ENCODE measurements at regions not wholly inside any gene's neighbourhood (a gene's known extent, or its start where the extent isn't known, plus 50 kb on each side); places are given as distances from the start of the nearest gene placed in this dataset.

DNA sequence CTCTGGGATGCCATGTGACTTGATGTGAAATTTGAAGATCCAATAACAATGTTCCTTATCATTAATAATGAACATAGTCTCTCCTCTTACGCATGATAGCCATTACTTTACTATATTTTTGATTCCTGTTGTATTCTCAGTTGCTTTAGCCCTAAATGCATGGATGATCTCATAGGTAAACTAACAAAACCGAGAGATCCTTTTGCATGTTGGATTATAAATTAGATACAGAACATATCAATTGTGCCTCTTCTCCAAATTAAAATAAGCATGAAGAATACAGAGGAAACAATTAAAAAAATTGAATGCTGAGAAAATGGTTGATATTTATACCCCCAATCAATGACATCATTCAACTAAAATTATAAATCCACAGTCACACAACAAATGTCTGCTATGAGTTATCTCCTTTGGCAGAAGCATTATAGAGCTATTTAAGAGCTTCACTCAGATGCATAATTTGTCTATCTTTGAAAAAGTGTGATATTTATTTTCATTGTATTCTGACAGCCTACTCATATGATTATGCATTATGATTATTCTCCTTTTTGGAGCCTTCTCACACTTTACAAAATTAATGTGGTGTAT is 386.4 kb upstream of the STXBP6 start:
- WGBS, 2 donors: 76 to 84% methylated on average over 2 of the region's 2 CpGs
- Histone ChIP-seq H3K36me3 (no peaks in the 10 kb centered on the region), H3K27me3 (no peaks in the 10 kb centered on the region), H3K4me3 (no peak overlapping the region), H3K4me1 (no peaks in the 10 kb centered on the region), H3K27ac (no peak overlapping the region), H3K9me3 (peaks cover 0 to 2% (median 0%) of the 10 kb centered on the region in 4 donors)
- DNase-seq (ENCODE audit: low spot score in 2 of 2): no peak
- no peak for TF ChIP-seq POLR2A (IDR thresholded peaks at IDR 0.05)
- TF ChIP-seq, protein P1, sequence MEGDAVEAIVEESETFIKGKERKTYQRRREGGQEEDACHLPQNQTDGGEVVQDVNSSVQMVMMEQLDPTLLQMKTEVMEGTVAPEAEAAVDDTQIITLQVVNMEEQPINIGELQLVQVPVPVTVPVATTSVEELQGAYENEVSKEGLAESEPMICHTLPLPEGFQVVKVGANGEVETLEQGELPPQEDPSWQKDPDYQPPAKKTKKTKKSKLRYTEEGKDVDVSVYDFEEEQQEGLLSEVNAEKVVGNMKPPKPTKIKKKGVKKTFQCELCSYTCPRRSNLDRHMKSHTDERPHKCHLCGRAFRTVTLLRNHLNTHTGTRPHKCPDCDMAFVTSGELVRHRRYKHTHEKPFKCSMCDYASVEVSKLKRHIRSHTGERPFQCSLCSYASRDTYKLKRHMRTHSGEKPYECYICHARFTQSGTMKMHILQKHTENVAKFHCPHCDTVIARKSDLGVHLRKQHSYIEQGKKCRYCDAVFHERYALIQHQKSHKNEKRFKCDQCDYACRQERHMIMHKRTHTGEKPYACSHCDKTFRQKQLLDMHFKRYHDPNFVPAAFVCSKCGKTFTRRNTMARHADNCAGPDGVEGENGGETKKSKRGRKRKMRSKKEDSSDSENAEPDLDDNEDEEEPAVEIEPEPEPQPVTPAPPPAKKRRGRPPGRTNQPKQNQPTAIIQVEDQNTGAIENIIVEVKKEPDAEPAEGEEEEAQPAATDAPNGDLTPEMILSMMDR (IDR thresholded peaks at IDR 0.05): no peak
- TF ChIP-seq EP300 (IDR thresholded peaks at IDR 0.05): no peak

DNA sequence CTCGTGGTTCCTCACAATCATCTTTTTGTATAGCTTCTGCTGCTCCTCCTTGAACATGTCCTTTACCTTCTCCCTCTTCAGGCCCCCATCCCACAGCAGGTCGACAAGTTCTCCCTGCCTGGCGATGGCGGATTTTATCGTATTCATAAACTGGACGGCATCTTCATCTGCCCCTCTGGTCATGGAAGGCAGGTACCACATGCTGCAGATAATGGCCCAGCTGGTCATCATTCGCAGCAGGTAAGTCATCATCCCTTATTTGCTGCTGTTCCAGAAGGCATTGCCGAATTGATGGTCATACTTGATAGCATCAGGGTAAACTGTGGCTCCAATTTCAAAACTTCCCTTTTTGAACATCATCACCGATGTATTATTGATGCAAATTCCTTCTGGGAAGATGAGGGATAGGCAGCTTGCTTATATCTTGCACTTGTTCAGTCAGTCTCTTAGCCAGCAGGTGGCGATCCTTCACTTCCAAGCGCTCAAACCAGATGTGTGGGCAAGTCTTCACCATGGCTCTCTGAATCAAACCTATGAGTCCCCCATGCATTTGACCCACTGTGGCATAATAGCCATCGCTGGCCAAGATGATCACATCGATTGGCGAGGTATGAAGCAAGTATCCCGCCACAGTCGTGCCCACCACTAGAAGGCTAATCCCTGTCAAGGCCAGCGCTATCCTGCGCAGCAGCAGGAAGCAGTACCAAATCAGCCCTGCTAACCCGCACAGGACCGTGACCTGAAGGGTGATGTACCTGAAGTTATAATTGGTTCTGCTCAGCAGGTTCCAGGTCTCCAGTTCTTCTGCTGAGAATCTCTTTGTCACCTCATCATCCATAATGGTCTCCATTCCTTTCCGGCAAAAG is 381.5 kb upstream of the STXBP6 start:
- no peaks in the 10 kb centered on the region for H3K4me1 ChIP-seq
- H3K27me3 ChIP-seq: no peaks in the 10 kb centered on the region
- TF ChIP-seq POLR2A (IDR thresholded peaks at IDR 0.05) (no peak), EP300 (IDR thresholded peaks at IDR 0.05) (no peak)
- TF ChIP-seq, protein P1 (IDR thresholded peaks at IDR 0.05): no peak
- no peak overlapping the region for H3K27ac ChIP-seq
- peaks cover 0 to 3% (median 0%) of the 10 kb centered on the region in 4 donors for H3K9me3 ChIP-seq
- 85 to 88% methylated on average over 21 of the region's 21 CpGs for WGBS, 2 donors
- peak in 1 of 2 donors; percentile 9 for DNase-seq (ENCODE audit: low spot score in 2 of 2)
- H3K36me3 ChIP-seq: no peaks in the 10 kb centered on the region
- no peak overlapping the region for H3K4me3 ChIP-seq

DNA sequence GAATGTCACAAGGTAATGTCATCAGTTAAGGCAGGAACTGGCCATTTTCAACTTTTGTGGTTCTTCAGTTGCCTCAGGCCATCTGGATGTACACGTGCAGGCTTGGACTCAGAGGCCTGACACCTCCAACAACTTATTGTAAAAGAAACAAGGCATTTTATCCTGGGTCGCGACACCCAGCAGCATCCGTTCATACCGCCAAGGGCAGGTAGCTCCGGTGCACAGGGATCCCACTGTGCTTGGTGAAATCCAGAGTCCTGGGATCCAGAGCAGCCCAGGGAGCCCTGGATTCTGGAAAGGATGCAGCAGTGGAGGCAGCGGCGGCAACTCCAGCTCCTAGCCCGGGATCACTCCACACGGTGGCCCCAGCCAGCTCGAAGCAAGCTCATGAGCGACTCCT is 380.9 kb upstream of the STXBP6 start:
- H3K36me3 ChIP-seq: no peaks in the 10 kb centered on the region
- H3K4me1 ChIP-seq: no peaks in the 10 kb centered on the region
- H3K9me3 ChIP-seq: peaks cover 0 to 3% (median 0%) of the 10 kb centered on the region in 4 donors
- 89% methylated on average over 12 of the region's 12 CpGs for WGBS, 2 donors
- no peak overlapping the region for H3K4me3 ChIP-seq
- no peaks in the 10 kb centered on the region for H3K27me3 ChIP-seq
- no peak for DNase-seq (ENCODE audit: low spot score in 2 of 2)
- TF ChIP-seq EP300 (IDR thresholded peaks at IDR 0.05) (no peak), POLR2A (IDR thresholded peaks at IDR 0.05) (no peak)
- TF ChIP-seq, protein P1 (IDR thresholded peaks at IDR 0.05): no peak
- no peak overlapping the region for H3K27ac ChIP-seq

DNA sequence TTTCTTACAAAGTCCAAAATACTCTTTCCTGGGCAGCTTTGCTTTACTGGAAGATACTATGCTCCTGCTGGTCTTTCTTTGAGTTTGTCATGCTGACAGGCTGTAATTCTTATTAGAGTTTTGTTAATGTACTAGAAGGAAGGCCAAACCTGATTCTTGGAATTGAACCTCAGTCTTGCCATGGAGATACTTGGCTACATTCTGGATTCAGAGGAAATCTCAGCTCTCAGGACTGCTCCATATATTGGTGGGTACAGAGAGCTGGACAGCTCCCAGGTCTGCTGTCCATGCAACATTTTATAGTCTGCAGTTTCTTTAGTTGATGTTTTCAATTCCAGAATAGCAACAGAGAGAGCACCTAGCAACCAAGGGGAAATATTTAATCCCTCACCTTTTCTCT is 363.1 kb upstream of the STXBP6 start:
- Histone ChIP-seq H3K4me1 (no peaks in the 10 kb centered on the region), H3K4me3 (no peak overlapping the region), H3K27me3 (no peaks in the 10 kb centered on the region), H3K9me3 (no peaks in the 10 kb centered on the region), H3K27ac (no peak overlapping the region), H3K36me3 (no peaks in the 10 kb centered on the region)
- TF ChIP-seq EP300 (IDR thresholded peaks at IDR 0.05): no peak
- no peak for TF ChIP-seq POLR2A (IDR thresholded peaks at IDR 0.05)
- TF ChIP-seq, protein P1 (IDR thresholded peaks at IDR 0.05): no peak
- no peak for DNase-seq (ENCODE audit: low spot score in 2 of 2)

All from tibial nerve (tissue), 4 donors.